ENCODE measurements at regions not wholly inside any gene's neighbourhood (a gene's known extent, or its start where the extent isn't known, plus 50 kb on each side); places are given as distances from the start of the nearest gene placed in this dataset.

- TF ChIP-seq, protein P1, sequence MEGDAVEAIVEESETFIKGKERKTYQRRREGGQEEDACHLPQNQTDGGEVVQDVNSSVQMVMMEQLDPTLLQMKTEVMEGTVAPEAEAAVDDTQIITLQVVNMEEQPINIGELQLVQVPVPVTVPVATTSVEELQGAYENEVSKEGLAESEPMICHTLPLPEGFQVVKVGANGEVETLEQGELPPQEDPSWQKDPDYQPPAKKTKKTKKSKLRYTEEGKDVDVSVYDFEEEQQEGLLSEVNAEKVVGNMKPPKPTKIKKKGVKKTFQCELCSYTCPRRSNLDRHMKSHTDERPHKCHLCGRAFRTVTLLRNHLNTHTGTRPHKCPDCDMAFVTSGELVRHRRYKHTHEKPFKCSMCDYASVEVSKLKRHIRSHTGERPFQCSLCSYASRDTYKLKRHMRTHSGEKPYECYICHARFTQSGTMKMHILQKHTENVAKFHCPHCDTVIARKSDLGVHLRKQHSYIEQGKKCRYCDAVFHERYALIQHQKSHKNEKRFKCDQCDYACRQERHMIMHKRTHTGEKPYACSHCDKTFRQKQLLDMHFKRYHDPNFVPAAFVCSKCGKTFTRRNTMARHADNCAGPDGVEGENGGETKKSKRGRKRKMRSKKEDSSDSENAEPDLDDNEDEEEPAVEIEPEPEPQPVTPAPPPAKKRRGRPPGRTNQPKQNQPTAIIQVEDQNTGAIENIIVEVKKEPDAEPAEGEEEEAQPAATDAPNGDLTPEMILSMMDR (IDR thresholded peaks at IDR 0.05; ENCODE audit: low read depth, low read length): no peak
- TF ChIP-seq EZH2phosphoT487 (IDR thresholded peaks at IDR 0.05; ENCODE audit: low read depth): no peak
Measured at GRCh38 chr6:20328266-20328923, 73.3 kb upstream of the E2F3 start.
